AG10803 (cell line): ENCODE measurements at regions not wholly inside any gene's neighbourhood (a gene's known extent, or its start where the extent isn't known, plus 50 kb on each side); places are given as distances from the start of the nearest gene placed in this dataset.
A peak's percentile ranks its signal among the peaks of the same experiment; 100 is the strongest.

Experiments
- DNase-seq: peaks from one replicate; pipeline ENCODE4 v3.0.0; 2010; ENCODE audit warnings: low read depth
- H3K4me3 ChIP-seq: 2 replicates; pipeline ENCODE4 v1.5.1; 2011; ENCODE audit warnings: mild to moderate bottlenecking, low read length, control low read depth
- CTCF ChIP-seq: conservative IDR thresholded peaks from 2 replicates; pipeline ENCODE4 v1.5.1; 2011; ENCODE audit warnings: mild to moderate bottlenecking, low read length, control low read depth, inconsistent platforms

- H3K4me3 ChIP-seq: no peak overlapping the region
- TF ChIP-seq CTCF: no peak
- no peak for DNase-seq
These were observed 64.0 kb upstream of the PMAIP1 start for GRCh38 chr18:59835605-59836379.

- DNase-seq: no peak
- TF ChIP-seq CTCF: no peak
These were observed 65.5 kb upstream of the PMAIP1 start for GRCh38 chr18:59834267-59834666.

GRCh38 chr18:59833785-59834184, 66.0 kb upstream of the PMAIP1 start:
- TF ChIP-seq CTCF: no peak
- H3K4me3 ChIP-seq: no peak overlapping the region
- DNase-seq: no peak

More at GRCh38 chr18:59834267-59834666, 65.5 kb upstream of the PMAIP1 start:
- H3K4me3 ChIP-seq: no peak overlapping the region

- TF ChIP-seq CTCF: peak; percentile 89
- peak; percentile 82 for DNase-seq
- H3K4me3 ChIP-seq: no peak overlapping the region
These were observed 76.1 kb upstream of the PMAIP1 start for GRCh38 chr18:59823596-59824195.

GRCh38 chr18:59822612-59823550, 76.9 kb upstream of the PMAIP1 start:
- H3K4me3 ChIP-seq: no peak overlapping the region
- TF ChIP-seq CTCF: no peak
- peak; percentile 52 for DNase-seq

- DNase-seq: peak; percentile 88
- peak overlapping the region; percentile 1; the same call in 1 of the 2 replicates for H3K4me3 ChIP-seq
- TF ChIP-seq CTCF: no peak
These were observed 77.8 kb upstream of the PMAIP1 start for GRCh38 chr18:59821983-59822382.
